ENCODE measurements at regions not wholly inside any gene's neighbourhood (a gene's known extent, or its start where the extent isn't known, plus 50 kb on each side); places are given as distances from the start of the nearest gene placed in this dataset.

GRCh38 chr19:30780456-30780855, 408.3 kb downstream of the ZNF536 start:
- no peak overlapping the region for H3K4me2 ChIP-seq
- FAIRE-seq (no peak), ATAC-seq (no peak), DNase-seq (ENCODE audit: low read depth in 1 of 2, low spot score in 1 of 2) (no peak)
- no peaks in the 10 kb centered on the region for H3K4me1 ChIP-seq
- ChIA-PET POLR2A (no interaction called here), CTCF (interaction anchor here (1.1 kb wide), 1 partner anchor 111 kb away, joined by 3 read pairs; no protein-coding TSS in a partner anchor)
- TF ChIP-seq KDM5A (IDR thresholded peaks at IDR 0.05) (no peak), POLR2AphosphoS2 (conservative IDR thresholded peaks at IDR 0.05; ENCODE audit: low read length) (no peak), PHF8 (IDR thresholded peaks at IDR 0.05; ENCODE audit: borderline replicate concordance, low read depth) (no peak), HMGXB4 (CRISPR knock-in tag; IDR thresholded peaks at IDR 0.05; ENCODE audit: borderline replicate concordance) (no peak), HES2 (IDR thresholded peaks at IDR 0.05) (no peak), CBX8 (IDR thresholded peaks at IDR 0.05) (no peak), RFX5 (IDR thresholded peaks at IDR 0.05) (no peak), CEBPB (IDR thresholded peaks at IDR 0.05) (no peak), ELK1 (IDR thresholded peaks at IDR 0.05; ENCODE audit: low read depth, low read length) (no peak), TFCP2L1 (CRISPR knock-in tag; IDR thresholded peaks at IDR 0.05) (no peak)
- H3K9me3 ChIP-seq, result 0 out of 3 replicates have a peak, but pooled peaks cover 4% of the 10 kb centered on the region
- 0% methylated on average over 2 of the region's 2 CpGs for WGBS (ENCODE audit: missing lambda C conversion rate)
- H3K4me3 ChIP-seq, result no peak overlapping the region
- H3K27ac ChIP-seq, result no peak overlapping the region

GRCh38 chr19:30780032-30780431, 407.8 kb downstream of the ZNF536 start:
- DNase-seq (ENCODE audit: low read depth in 1 of 2, low spot score in 1 of 2), result no peak
- FAIRE-seq, result no peak
- ChIA-PET CTCF (interaction anchor here (1.1 kb wide), 1 partner anchor 111 kb away, joined by 3 read pairs; no protein-coding TSS in a partner anchor), POLR2A (no interaction called here)
- Histone ChIP-seq H3K27ac (no peak overlapping the region), H3K4me3 (no peak overlapping the region), H3K4me2 (no peak overlapping the region), H3K9me3 (0 out of 3 replicates have a peak, but pooled peaks cover 4% of the 10 kb centered on the region), H3K4me1 (no peaks in the 10 kb centered on the region)
- 4% methylated on average over 6 of the region's 6 CpGs for WGBS (ENCODE audit: missing lambda C conversion rate)
- TF ChIP-seq MYC (IDR thresholded peaks at IDR 0.05; ENCODE audit: borderline replicate concordance, low read length) (no peak), JUN (IDR thresholded peaks at IDR 0.05) (no peak), REST (IDR thresholded peaks at IDR 0.05) (no peak), HOXA7 (CRISPR knock-in tag; IDR thresholded peaks at IDR 0.05) (no peak), ELK1 (IDR thresholded peaks at IDR 0.05; ENCODE audit: low read depth, low read length) (no peak), SREBF2 (IDR thresholded peaks at IDR 0.05) (no peak), CHD2 (IDR thresholded peaks at IDR 0.05; ENCODE audit: low read length, partially characterized antibody) (no peak), KDM5A (IDR thresholded peaks at IDR 0.05) (no peak), PBX3 (IDR thresholded peaks at IDR 0.05) (no peak), RARB (CRISPR knock-in tag; IDR thresholded peaks at IDR 0.05) (no peak), RFX5 (IDR thresholded peaks at IDR 0.05) (no peak), SMC3 (IDR thresholded peaks at IDR 0.05) (no peak)
- ATAC-seq, result no peak
